SK-N-SH (cell line): ENCODE measurements at regions not wholly inside any gene's neighbourhood (a gene's known extent, or its start where the extent isn't known, plus 50 kb on each side); places are given as distances from the start of the nearest gene placed in this dataset.

Source experiments
- CTCF ChIA-PET: fragments of 300-600, 350-600 bp; formaldehyde crosslinking; extraction: SDS; loops from one replicate; lab custom pipeline; 2021; lab: Yijun Ruan, JAX
- POLR2A ChIA-PET: fragments of 350-600 bp; sonication (Branson Sonifier 250); formaldehyde crosslinking; extraction: SDS; loops from one replicate; lab custom pipeline; 2020; ENCODE audit warnings: antibody characterized with exemption, inconsistent platforms; lab: Yijun Ruan, JAX
- DNase-seq: peaks from one replicate; pipeline ENCODE4 v3.0.0; 2012
- H2AFZ ChIP-seq: fragments of 200-600 bp; sonication (generic); 2 replicates; pipeline ENCODE4 v1.8.1; 2016; ENCODE audit warnings: antibody characterized with exemption, mild to moderate bottlenecking, low read depth
- H3F3A ChIP-seq: fragments of 200-600 bp; sonication (generic); replicated peaks from 2 replicates; pipeline ENCODE3; 2016; ENCODE audit warnings: antibody characterized with exemption, mild to moderate bottlenecking; ENCODE audit not compliant: insufficient read depth
- H3K27ac ChIP-seq, 2 experiments: fragments of 200-500 bp in 1 of 2; fragments of 200-600 bp in 1 of 2; sonication (Bioruptor generic) in 1 of 2; sonication (generic), shearing (Covaris generic) in 1 of 2; 2 replicates each; pipeline versions ENCODE4 v1.5.1 to v1.6.1; 2014 to 2016; ENCODE audit warnings: low read depth in 2 of 2, inconsistent platforms in 1 of 2, low read length in 1 of 2, mild to moderate bottlenecking in 1 of 2, mixed read lengths in 1 of 2
- H3K27me3 ChIP-seq: fragments of 200-600 bp; sonication (generic), shearing (Covaris generic); 2 replicates; pipeline ENCODE4 v1.6.1; 2016; ENCODE audit warnings: mixed run types; ENCODE audit not compliant: insufficient read depth
- H3K36me3 ChIP-seq, 2 experiments: fragments of 200-500 bp in 1 of 2; fragments of 200-600 bp in 1 of 2; sonication (Bioruptor generic) in 1 of 2; sonication (generic) in 1 of 2; replicated peaks in 1 of 2; 2 replicates each; pipeline versions ENCODE3 to v1.5.1; 2014 to 2016; ENCODE audit warnings: low read length in 1 of 2, mild to moderate bottlenecking in 1 of 2; ENCODE audit not compliant: insufficient read depth in 2 of 2, control insufficient read depth in 1 of 2
- H3K4me1 ChIP-seq, 2 experiments: fragments of 200-500 bp in 1 of 2; fragments of 200-600 bp in 1 of 2; sonication (Bioruptor generic) in 1 of 2; sonication (generic), shearing (Covaris generic) in 1 of 2; 2 replicates each; pipeline versions ENCODE4 v1.5.1 to v1.6.1; 2014 to 2016; ENCODE audit warnings: low read depth in 1 of 2, low read length in 1 of 2, mixed run types in 1 of 2; ENCODE audit not compliant: insufficient read depth in 2 of 2, control insufficient read depth in 1 of 2
- H3K4me2 ChIP-seq: fragments of 200-600 bp; sonication (generic), shearing (Covaris generic); 2 replicates; pipeline ENCODE4 v1.6.1; 2017; ENCODE audit warnings: mixed run types
- H3K4me3 ChIP-seq, 2 experiments: fragments of 200-500 bp in 1 of 2; fragments of 200-600 bp in 1 of 2; sonication (Bioruptor generic) in 1 of 2; sonication (generic), shearing (Covaris generic) in 1 of 2; 2 replicates each; pipeline versions ENCODE4 v1.5.1 to v1.8.1; 2014 to 2016; ENCODE audit warnings: low read depth in 2 of 2, inconsistent platforms in 1 of 2, low read length in 1 of 2, mild to moderate bottlenecking in 1 of 2, mixed read lengths in 1 of 2, moderate library complexity in 1 of 2
- H3K79me2 ChIP-seq: fragments of 200-600 bp; sonication (generic); 2 replicates; pipeline ENCODE4 v1.8.1; 2017; ENCODE audit warnings: mild to moderate bottlenecking; ENCODE audit not compliant: insufficient read depth
- H3K9ac ChIP-seq: fragments of 200-600 bp; sonication (generic); 2 replicates; pipeline ENCODE4 v1.6.1; 2017; ENCODE audit warnings: mixed run types
- H3K9me2 ChIP-seq: fragments of 200-600 bp; sonication (generic); 2 replicates; pipeline ENCODE4 v1.6.1; 2017; ENCODE audit warnings: mixed run types
- H3K9me3 ChIP-seq: fragments of 200-600 bp; sonication (generic); 2 replicates; pipeline ENCODE4 v1.6.1; 2017; ENCODE audit warnings: mixed run types, mild to moderate bottlenecking, moderate library complexity
- H4K20me1 ChIP-seq: fragments of 200-600 bp; sonication (generic); 2 replicates; pipeline ENCODE4 v1.6.1; 2017; ENCODE audit warnings: mild to moderate bottlenecking, mixed run types; ENCODE audit not compliant: insufficient read depth
- EZH2phosphoT487 ChIP-seq: fragments of 200-600 bp; sonication (generic); IDR thresholded peaks from 2 replicates; pipeline ENCODE4 v1.6.1; 2017; ENCODE audit warnings: low read depth, mixed run types, mild to moderate bottlenecking, antibody characterized with exemption, moderate library complexity, borderline replicate concordance
- FOSL2 ChIP-seq: IDR thresholded peaks from 2 replicates; pipeline ENCODE4 v1.4.0; 2012; ENCODE audit warnings: low read depth, mild to moderate bottlenecking, moderate library complexity, borderline replicate concordance
- GATA2 ChIP-seq: sonication (generic); formaldehyde crosslinking; IDR thresholded peaks from 2 replicates; pipeline ENCODE4 v1.5.0; 2020; ENCODE audit warnings: mild to moderate bottlenecking, missing genetic modification reagents
- NFIC ChIP-seq: IDR thresholded peaks from 2 replicates; pipeline ENCODE4 v1.4.0; 2012; ENCODE audit warnings: borderline replicate concordance
- SIN3A ChIP-seq: IDR thresholded peaks from 2 replicates; pipeline ENCODE4 v1.6.1; 2012; ENCODE audit warnings: low read depth, mild to moderate bottlenecking, low read length, moderate library complexity, borderline replicate concordance
- TAF1 ChIP-seq: IDR thresholded peaks from 2 replicates; pipeline ENCODE4 v1.6.1; 2012; ENCODE audit warnings: low read depth, mild to moderate bottlenecking, low read length, moderate library complexity, borderline replicate concordance
- USF1 ChIP-seq: IDR thresholded peaks from 2 replicates; pipeline ENCODE4 v1.4.0; 2012; ENCODE audit warnings: low read depth, borderline replicate concordance
- WGBS: methylation state at CpG from one replicate; pipeline ENCODE4 v1.1.6; 2017; ENCODE audit warnings: low lambda C conversion rate; 5-methylcytosine and 5-hydroxymethylcytosine counted together
- TF ChIP-seq, protein P1 (sequence below): fragments of 150-350 bp; IDR thresholded peaks from 2 replicates; pipeline ENCODE4 v1.6.1; 2017; ENCODE audit warnings: antibody characterized with exemption, low read length, low read depth, borderline replicate concordance
- TF ChIP-seq, protein P2 (sequence below): IDR thresholded peaks from 2 replicates; pipeline ENCODE4; 2012
- TF ChIP-seq, protein P3 (sequence below): IDR thresholded peaks from 2 replicates; pipeline ENCODE4 v1.6.1; 2012; ENCODE audit warnings: mild to moderate bottlenecking, low read depth, low read length, moderate library complexity
- TF ChIP-seq, protein P4 (sequence below): IDR thresholded peaks from 2 replicates; pipeline ENCODE4 v1.4.0; 2012; ENCODE audit warnings: low read depth, borderline replicate concordance

- ChIA-PET CTCF (interaction anchor here (1.3 kb wide), 1 partner anchor 1320 kb away, joined by 3 read pairs; no protein-coding TSS in a partner anchor), POLR2A (no interaction called here)
- Histone ChIP-seq H3K4me3 (no peak overlapping the region), H2AFZ (no peak overlapping the region), H3K4me1 (no peaks in the 10 kb centered on the region), H3K36me3 (no peaks in the 10 kb centered on the region), H3K4me2 (no peak overlapping the region), H3K27me3 (no peaks in the 10 kb centered on the region), H3K27ac (no peak overlapping the region), H4K20me1 (no peaks in the 10 kb centered on the region), H3K79me2 (no peaks in the 10 kb centered on the region), H3F3A (no peaks in the 10 kb centered on the region), H3K9ac (no peak overlapping the region), H3K9me3 (no peaks in the 10 kb centered on the region), H3K9me2 (no peaks in the 10 kb centered on the region)
- DNase-seq = no peak
- TF ChIP-seq, protein P1, sequence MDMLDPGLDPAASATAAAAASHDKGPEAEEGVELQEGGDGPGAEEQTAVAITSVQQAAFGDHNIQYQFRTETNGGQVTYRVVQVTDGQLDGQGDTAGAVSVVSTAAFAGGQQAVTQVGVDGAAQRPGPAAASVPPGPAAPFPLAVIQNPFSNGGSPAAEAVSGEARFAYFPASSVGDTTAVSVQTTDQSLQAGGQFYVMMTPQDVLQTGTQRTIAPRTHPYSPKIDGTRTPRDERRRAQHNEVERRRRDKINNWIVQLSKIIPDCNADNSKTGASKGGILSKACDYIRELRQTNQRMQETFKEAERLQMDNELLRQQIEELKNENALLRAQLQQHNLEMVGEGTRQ = no peak
- TF ChIP-seq, protein P2, sequence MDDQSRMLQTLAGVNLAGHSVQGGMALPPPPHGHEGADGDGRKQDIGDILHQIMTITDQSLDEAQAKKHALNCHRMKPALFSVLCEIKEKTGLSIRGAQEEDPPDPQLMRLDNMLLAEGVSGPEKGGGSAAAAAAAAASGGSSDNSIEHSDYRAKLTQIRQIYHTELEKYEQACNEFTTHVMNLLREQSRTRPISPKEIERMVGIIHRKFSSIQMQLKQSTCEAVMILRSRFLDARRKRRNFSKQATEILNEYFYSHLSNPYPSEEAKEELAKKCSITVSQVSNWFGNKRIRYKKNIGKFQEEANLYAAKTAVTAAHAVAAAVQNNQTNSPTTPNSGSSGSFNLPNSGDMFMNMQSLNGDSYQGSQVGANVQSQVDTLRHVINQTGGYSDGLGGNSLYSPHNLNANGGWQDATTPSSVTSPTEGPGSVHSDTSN = no peak
- TF ChIP-seq TAF1 (no peak), FOSL2 (no peak), EZH2phosphoT487 (no peak), GATA2 (CRISPR knock-in tag) (no peak), NFIC (no peak), SIN3A (no peak), USF1 (no peak)
- TF ChIP-seq, protein P3, sequence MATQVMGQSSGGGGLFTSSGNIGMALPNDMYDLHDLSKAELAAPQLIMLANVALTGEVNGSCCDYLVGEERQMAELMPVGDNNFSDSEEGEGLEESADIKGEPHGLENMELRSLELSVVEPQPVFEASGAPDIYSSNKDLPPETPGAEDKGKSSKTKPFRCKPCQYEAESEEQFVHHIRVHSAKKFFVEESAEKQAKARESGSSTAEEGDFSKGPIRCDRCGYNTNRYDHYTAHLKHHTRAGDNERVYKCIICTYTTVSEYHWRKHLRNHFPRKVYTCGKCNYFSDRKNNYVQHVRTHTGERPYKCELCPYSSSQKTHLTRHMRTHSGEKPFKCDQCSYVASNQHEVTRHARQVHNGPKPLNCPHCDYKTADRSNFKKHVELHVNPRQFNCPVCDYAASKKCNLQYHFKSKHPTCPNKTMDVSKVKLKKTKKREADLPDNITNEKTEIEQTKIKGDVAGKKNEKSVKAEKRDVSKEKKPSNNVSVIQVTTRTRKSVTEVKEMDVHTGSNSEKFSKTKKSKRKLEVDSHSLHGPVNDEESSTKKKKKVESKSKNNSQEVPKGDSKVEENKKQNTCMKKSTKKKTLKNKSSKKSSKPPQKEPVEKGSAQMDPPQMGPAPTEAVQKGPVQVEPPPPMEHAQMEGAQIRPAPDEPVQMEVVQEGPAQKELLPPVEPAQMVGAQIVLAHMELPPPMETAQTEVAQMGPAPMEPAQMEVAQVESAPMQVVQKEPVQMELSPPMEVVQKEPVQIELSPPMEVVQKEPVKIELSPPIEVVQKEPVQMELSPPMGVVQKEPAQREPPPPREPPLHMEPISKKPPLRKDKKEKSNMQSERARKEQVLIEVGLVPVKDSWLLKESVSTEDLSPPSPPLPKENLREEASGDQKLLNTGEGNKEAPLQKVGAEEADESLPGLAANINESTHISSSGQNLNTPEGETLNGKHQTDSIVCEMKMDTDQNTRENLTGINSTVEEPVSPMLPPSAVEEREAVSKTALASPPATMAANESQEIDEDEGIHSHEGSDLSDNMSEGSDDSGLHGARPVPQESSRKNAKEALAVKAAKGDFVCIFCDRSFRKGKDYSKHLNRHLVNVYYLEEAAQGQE = no peak
- TF ChIP-seq, protein P4, sequence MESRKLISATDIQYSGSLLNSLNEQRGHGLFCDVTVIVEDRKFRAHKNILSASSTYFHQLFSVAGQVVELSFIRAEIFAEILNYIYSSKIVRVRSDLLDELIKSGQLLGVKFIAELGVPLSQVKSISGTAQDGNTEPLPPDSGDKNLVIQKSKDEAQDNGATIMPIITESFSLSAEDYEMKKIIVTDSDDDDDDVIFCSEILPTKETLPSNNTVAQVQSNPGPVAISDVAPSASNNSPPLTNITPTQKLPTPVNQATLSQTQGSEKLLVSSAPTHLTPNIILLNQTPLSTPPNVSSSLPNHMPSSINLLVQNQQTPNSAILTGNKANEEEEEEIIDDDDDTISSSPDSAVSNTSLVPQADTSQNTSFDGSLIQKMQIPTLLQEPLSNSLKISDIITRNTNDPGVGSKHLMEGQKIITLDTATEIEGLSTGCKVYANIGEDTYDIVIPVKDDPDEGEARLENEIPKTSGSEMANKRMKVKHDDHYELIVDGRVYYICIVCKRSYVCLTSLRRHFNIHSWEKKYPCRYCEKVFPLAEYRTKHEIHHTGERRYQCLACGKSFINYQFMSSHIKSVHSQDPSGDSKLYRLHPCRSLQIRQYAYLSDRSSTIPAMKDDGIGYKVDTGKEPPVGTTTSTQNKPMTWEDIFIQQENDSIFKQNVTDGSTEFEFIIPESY = no peak
- 48% methylated on average over 5 of the region's 5 CpGs for WGBS
These were observed 375.6 kb upstream of the LRATD1 start for GRCh38 chr2:14256890-14257289.
